GDM1 (cell line): ENCODE measurements at regions not wholly inside any gene's neighbourhood (a gene's known extent, or its start where the extent isn't known, plus 50 kb on each side); places are given as distances from the start of the nearest gene placed in this dataset.

Experiments used
- DNase-seq: peaks from one replicate; lab custom pipeline; 2025; lab: John Stamatoyannopoulos, UW

DNA sequence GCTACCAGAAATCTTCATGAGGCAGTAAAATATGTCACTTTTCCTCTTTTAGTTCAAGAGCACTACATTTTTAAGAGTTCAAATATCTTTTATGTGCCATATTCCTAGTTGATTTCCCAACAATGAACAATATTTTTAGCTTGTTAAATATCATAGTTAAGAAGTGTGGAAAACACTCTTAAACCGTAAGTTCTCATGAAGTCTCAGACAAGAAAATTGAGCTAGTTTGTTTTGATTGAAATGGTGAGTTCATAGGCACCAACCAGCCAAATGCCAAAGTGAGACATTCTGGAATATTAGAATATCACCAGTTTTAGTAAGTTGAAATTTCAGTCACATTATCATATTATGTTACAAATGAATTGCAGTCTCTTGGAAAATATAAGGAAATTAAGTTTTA is 277.2 kb upstream of the HSF2 start:
- no peak for DNase-seq

GRCh38 chr6:122122686-122123085 is 276.8 kb upstream of the HSF2 start:
- DNase-seq: no peak

GRCh38 chr6:122124908-122125307 is 274.5 kb upstream of the HSF2 start:
- no peak for DNase-seq

DNA sequence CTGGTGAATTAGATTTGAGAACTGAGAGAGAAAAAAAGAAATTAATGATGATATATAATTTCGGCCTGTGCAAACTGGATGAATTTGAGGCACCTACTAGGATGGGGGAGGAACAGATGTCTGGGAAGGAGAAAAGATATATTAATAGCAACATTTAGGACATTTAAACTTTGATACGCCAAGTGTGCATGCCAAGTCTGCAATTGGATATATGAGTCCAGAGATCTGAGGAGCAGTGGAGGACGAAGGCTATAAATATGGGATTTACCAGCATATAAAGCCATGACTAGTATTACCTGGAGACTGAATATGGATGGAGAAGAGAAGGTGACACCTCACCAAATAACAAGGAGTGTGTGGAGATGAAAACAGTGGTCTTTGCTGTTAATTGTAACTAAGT is 272.6 kb upstream of the HSF2 start:
- no peak for DNase-seq

DNA sequence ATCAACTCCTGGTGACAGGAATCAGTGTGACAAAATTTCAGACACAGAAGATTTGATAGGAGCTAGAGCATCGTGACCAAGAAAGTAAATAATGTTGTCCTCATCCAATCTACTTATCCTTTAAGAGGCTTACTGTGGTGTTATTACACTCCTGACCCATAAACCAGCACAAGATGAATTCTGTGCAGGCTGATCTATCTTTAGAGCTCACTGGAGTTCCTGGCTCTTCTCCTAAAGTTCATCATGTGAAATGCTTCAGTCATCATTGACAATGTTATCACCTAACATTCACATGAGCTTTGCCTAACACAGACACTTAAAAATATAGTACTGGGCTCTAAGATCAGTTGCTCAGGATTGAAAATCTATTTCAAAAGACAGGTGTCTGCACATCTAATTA is 271.0 kb upstream of the HSF2 start:
- DNase-seq: no peak

GRCh38 chr6:122129313-122130025 is 270.0 kb upstream of the HSF2 start:
- DNase-seq: no peak

GRCh38 chr6:122130026-122130348 is 269.5 kb upstream of the HSF2 start:
- DNase-seq: no peak

DNA sequence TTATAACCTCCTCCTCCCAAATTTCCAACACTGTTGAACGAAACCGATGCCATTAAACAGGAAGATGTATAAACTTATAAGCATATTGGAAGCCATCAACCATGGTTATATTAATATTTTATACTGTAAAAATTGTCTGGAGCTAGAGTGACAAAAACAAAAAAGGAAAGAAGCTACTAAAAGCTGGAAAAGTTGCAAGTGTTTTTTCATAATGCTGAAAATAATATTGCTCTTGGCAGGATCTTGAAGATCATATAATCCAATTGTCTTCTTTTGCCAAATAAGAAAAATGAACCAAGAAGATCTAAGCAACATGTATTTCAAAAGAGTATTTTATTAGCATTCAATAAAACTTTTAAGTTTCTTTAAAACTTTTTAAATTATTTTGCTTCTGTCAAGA is 268.9 kb upstream of the HSF2 start:
- DNase-seq: no peak

GRCh38 chr6:122136386-122136785 is 263.1 kb upstream of the HSF2 start:
- DNase-seq: no peak

GRCh38 chr6:122140031-122140430 is 259.4 kb upstream of the HSF2 start:
- no peak for DNase-seq

GRCh38 chr6:122141246-122141645 is 258.2 kb upstream of the HSF2 start:
- DNase-seq: no peak

GRCh38 chr6:122143813-122144601 is 255.4 kb upstream of the HSF2 start:
- no peak for DNase-seq

GRCh38 chr6:122145246-122145645 is 254.2 kb upstream of the HSF2 start:
- no peak for DNase-seq

DNA sequence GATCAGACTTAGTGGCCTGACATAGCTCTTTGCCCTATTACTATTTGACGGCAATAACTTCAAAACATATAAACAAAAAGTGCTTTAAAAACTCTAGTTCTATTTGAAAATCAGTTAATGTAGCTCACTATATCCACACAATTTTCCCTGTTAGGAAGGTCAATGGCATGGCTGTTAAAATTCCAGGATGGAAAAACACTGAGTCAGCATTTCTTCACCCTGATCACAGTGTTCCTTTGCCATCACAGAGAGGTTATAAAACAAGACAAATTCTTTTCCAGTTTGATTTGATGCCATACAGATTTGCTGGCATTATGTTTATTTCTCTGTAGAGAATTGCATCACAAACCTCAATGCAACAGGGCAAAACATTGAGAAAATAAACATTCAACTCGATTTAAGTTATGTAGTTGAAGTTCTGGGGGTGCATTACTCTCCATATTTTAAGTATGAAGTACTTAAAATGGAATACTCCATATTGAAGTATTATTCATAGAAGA is 253.7 kb upstream of the HSF2 start:
- no peak for DNase-seq

DNA sequence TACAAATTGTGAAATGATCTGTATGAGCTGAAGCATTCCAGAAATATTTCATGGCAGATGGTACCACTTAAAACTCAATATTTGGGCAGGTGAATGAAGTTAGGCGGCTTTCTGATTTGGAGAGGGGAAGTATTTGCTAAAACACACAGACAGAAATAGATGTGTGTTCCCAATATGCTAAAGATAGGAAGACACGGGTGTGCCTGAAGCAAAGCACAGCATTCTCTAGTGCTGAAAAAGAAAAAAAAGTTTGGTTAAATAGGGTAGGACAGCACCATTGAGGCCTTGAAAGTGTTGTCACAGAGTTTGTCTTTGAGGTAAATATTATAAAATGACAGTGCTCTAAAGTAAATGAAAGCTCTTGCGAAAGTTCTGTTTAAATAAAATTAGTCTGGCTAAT is 252.2 kb upstream of the HSF2 start:
- no peak for DNase-seq

GRCh38 chr6:122151066-122151465 is 248.4 kb upstream of the HSF2 start:
- DNase-seq: no peak

DNA sequence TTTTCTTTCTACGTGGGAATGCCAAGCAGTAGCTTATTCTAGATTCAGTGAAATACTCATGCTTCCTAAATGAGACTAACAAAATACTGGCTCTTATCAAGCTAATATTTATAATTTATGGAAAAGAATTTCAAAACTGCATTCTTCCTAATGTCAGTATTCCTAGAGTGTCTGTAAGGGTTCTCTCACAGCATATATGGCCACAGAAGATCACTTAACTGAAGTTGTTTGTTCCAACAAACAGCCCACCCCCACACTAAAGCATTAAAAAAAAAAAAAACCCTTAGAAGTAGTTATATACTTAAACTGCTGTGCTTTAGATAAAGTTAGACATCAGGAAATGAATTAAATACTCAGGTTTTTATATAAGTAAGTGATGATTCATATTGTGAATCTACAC is 247.7 kb upstream of the HSF2 start:
- DNase-seq: no peak

DNA sequence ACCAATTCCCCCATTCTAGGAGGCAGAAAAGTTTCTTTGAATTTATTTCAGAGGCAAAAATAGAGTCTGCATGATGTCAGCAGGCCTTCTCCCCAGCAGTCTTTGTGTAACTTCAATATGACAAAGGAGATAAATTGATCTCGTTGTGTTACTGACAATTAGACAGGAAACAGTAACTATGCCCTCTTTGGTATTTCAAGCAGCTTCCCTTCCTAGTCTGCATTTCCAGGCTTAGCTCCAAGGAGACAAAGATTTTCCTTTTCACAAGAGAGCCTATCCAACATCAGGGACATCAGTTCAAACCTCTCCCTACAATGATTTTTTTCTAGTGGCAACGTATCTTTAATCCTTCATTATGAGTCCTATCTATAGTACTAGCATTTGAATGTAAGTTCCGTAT is 245.9 kb upstream of the HSF2 start:
- DNase-seq: no peak

DNA sequence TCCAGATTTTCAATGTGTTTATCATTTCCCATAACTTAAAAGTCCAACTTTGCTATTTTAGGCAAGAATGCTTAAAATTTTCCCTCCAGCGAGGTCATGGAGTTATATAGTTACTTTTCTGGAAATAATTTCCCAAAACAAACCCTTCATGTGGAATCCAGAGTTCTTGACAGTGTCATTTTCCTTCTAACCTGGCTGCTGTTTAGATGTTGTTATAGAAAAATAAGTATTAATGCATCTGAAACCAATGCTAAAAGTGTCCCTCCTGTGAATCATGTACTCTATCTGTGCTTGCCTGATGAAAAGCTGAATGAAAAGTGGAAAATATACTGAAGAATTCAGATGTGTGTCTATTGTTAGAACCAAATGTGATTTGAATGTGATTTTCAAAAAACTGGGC is 245.3 kb upstream of the HSF2 start:
- DNase-seq: no peak

DNA sequence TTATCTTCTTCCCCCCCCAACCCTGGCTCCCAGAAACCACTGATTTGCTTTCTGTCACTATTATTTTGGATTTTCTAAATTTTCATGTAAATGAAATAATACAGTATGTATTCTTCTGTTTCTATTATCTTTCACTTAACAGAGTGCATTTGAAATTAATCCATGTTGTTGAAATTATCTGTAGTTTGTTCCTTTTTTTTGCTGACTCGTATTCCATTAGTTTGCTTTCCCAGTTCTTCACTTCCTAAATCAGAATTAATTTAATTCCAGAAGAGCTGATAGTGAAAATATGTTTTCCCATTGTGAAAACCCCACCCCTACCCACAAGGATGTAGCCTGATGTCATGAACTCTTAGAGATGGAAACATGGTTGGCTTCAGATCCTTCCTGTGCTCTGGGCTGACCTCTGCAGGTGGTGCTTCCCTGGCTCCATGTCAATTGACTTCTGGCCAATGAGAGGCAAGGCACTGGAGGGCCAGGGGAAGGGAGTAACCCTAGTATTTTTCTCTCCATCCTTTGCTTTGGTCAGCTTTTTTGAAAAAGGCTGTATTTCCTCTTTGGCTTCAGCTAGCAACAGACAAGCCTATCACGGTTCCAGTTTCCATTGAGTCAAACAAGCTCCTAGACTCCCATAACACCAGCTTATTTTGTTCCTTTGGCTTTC is 244.4 kb upstream of the HSF2 start:
- no peak for DNase-seq

DNA sequence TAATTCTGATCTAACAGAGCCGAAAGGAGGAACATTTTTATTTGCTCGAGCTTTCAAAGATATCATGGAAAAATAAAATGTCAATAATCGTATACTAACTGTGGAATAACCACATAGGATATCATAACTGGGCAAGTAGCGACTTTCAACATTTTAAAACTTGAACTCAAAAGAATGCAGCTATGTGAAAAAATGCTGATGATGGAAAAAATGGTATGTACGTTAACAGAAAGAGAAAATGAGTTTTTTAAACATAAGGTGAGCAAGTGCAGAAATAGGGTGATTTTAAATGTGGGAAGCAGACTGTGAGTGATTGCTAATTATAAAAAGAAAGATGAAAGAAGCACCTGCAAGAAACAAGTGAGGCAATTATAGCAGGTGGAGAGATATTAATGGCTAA is 238.3 kb upstream of the HSF2 start:
- no peak for DNase-seq

GRCh38 chr6:122165014-122165413 is 234.4 kb upstream of the HSF2 start:
- no peak for DNase-seq

- DNase-seq: no peak
Observed at GRCh38 chr6:122170274-122170673, 229.2 kb upstream of the HSF2 start.
